CD4-positive, alpha-beta T cell (primary cell): ENCODE measurements at regions not wholly inside any gene's neighbourhood (a gene's known extent, or its start where the extent isn't known, plus 50 kb on each side); places are given as distances from the start of the nearest gene placed in this dataset.

Experiments
- ATAC-seq: fragments of 200-7000 bp; cut with Tn5 transposase; one replicate; pipeline ENCODE4 v1.10.0; 2022; ENCODE audit warnings: mild to moderate bottlenecking; ENCODE audit not compliant: poor library complexity
- CTCF ChIA-PET: fragments of 350-600 bp; sonication (Branson Sonifier 250); formaldehyde crosslinking; loops from one replicate; lab custom pipeline; 2021; ENCODE audit warnings: antibody characterized with exemption, inconsistent platforms; lab: Charles Lee
- POLR2A ChIA-PET: fragments of 350-600 bp; sonication (Branson Sonifier 250); formaldehyde crosslinking; loops from one replicate; lab custom pipeline; 2021; ENCODE audit warnings: antibody characterized with exemption, inconsistent platforms; lab: Charles Lee
- DNase-seq, 14 experiments: peaks; one replicate each; pipeline ENCODE4 v3.0.0-alpha.2; 2013 to 2020; ENCODE audit warnings: mixed read lengths in 2 of 14
- H3K27ac ChIP-seq, 2 donors: one replicate each; pipeline versions ENCODE4 v1.5.1 to v1.7.0; 2013; ENCODE audit warnings: low read length in 2 of 2, low read depth in 1 of 2, mild to moderate bottlenecking in 1 of 2
- H3K27me3 ChIP-seq, 2 experiments: 1 replicate in 1 of 2; 2 replicates in 1 of 2; pipeline versions ENCODE4 v1.6.1 to v1.7.0; 2013; ENCODE audit warnings: low read length in 2 of 2, control low read depth in 1 of 2, mild to moderate bottlenecking in 1 of 2, moderate library complexity in 1 of 2; ENCODE audit not compliant: insufficient read depth in 2 of 2, control insufficient read depth in 1 of 2
- H3K36me3 ChIP-seq: one replicate; pipeline ENCODE4 v1.6.1; 2013; ENCODE audit warnings: low read length, control low read depth; ENCODE audit not compliant: insufficient read depth
- H3K4me1 ChIP-seq: one replicate; pipeline ENCODE4 v1.6.1; 2013; ENCODE audit warnings: low read length, control low read depth; ENCODE audit not compliant: insufficient read depth
- H3K4me3 ChIP-seq: one replicate; pipeline ENCODE4 v1.5.1; 2013; ENCODE audit warnings: mild to moderate bottlenecking, low read length, moderate library complexity
- H3K9me3 ChIP-seq, 2 experiments: 1 replicate in 1 of 2; 2 replicates in 1 of 2; pipeline versions ENCODE4 v1.6.1 to v1.7.0; 2013; ENCODE audit warnings: low read length in 2 of 2, mild to moderate bottlenecking in 2 of 2, control low read depth in 1 of 2, moderate library complexity in 1 of 2; ENCODE audit not compliant: control insufficient read depth in 1 of 2, insufficient read depth in 1 of 2
- H3K27ac Mint-ChIP-seq: one replicate; pipeline ENCODE4 v1.8.0; 2020; ENCODE audit warnings: mixed read lengths
- H3K27me3 Mint-ChIP-seq: one replicate; pipeline ENCODE4 v1.8.0; 2021; ENCODE audit warnings: mixed read lengths
- H3K36me3 Mint-ChIP-seq: one replicate; pipeline ENCODE4 v1.8.0; 2021; ENCODE audit warnings: low read depth, mixed read lengths
- H3K4me1 Mint-ChIP-seq: one replicate; pipeline ENCODE4 v1.8.0; 2021; ENCODE audit warnings: low read depth, mixed read lengths
- H3K4me3 Mint-ChIP-seq: one replicate; pipeline ENCODE4 v1.8.0; 2020; ENCODE audit warnings: mild to moderate bottlenecking, mixed read lengths
- H3K9me3 Mint-ChIP-seq: one replicate; pipeline ENCODE4 v1.8.0; 2020; ENCODE audit warnings: mixed read lengths
- intact Hi-C, 2 experiments: fragments of 100-400 bp; cut with DNase I in 1 of 2; cut with micrococcal nuclease in 1 of 2; formaldehyde crosslinking; loops; one replicate each; pipeline versions ENCODE4 v1.15.1 to v1.9.0; 2023 to 2025; cut with DNase I, micrococcal nuclease
- TF ChIP-seq, protein P1 (sequence below): fragments of 200-600 bp; IDR thresholded peaks from one replicate; pipeline ENCODE4 v1.8.0; 2022; ENCODE audit warnings: antibody characterized with exemption, mild to moderate bottlenecking

DNA sequence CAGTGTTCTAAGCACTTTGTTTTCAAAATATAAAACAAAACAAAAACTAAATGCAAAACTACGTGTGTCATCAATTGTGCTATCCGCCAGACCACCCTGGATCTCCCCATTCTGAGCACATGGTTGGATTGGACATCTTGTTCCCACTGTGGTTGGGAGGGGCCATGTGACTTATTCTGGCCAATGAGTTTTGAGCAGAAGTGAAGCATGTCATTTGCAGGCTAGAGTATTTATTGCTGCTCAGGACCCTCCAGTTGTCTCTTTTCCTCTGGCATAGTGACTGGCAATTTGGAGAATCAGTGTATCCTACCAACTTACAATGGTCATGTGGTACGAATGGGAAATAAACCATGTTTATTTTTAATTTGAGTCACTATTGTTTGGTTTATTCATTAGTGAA lies 70.2 kb upstream of the ST8SIA2 start:
- intact Hi-C loops = no loop called here
- ATAC-seq (no peak), DNase-seq (no peak)
- TF ChIP-seq, protein P1, sequence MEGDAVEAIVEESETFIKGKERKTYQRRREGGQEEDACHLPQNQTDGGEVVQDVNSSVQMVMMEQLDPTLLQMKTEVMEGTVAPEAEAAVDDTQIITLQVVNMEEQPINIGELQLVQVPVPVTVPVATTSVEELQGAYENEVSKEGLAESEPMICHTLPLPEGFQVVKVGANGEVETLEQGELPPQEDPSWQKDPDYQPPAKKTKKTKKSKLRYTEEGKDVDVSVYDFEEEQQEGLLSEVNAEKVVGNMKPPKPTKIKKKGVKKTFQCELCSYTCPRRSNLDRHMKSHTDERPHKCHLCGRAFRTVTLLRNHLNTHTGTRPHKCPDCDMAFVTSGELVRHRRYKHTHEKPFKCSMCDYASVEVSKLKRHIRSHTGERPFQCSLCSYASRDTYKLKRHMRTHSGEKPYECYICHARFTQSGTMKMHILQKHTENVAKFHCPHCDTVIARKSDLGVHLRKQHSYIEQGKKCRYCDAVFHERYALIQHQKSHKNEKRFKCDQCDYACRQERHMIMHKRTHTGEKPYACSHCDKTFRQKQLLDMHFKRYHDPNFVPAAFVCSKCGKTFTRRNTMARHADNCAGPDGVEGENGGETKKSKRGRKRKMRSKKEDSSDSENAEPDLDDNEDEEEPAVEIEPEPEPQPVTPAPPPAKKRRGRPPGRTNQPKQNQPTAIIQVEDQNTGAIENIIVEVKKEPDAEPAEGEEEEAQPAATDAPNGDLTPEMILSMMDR = no peak
- Histone ChIP-seq H3K27me3 (peaks cover 0 to 4% of the 10 kb centered on the region in 2 experiments), H3K4me3 (no peak overlapping the region), H3K36me3 (no peaks in the 10 kb centered on the region), H3K9me3 (no peaks in the 10 kb centered on the region), H3K27ac (no peak overlapping the region), H3K4me1 (no peaks in the 10 kb centered on the region)
- Mint-ChIP-seq H3K9me3 (no peaks in the 10 kb centered on the region), H3K4me1 (no peaks in the 10 kb centered on the region), H3K27me3 (peaks cover 23% of the 10 kb centered on the region), H3K27ac (no peak overlapping the region), H3K36me3 (no peaks in the 10 kb centered on the region), H3K4me3 (no peak overlapping the region)
- POLR2A ChIA-PET = no interaction called here
- CTCF ChIA-PET = no interaction called here

GRCh38 chr15:92324101-92324963 lies 69.3 kb upstream of the ST8SIA2 start:
- H3K36me3 ChIP-seq = no peaks in the 10 kb centered on the region

DNA sequence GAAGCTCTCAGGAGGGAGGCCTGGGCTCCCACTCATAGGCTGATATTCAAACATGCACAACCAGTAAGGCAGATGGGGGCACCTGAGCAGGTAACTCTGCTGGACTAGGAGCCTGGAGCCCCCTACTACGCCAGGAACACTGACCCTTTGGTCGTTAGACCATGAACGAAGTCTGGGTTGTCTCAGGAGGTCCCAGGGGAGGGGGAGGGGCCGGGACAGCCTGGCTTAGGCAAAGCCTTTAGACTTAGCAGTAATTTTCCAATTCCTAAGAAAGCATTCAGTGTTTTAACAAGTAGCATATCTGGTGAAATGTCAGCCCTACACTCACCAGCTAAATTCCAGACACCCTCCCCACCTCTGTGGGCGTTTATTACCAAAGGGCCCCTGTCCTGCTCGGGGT lies 67.4 kb upstream of the ST8SIA2 start:
- H3K4me1 ChIP-seq = no peaks in the 10 kb centered on the region
- ATAC-seq (no peak), DNase-seq (no peak)
- Mint-ChIP-seq H3K9me3 (no peaks in the 10 kb centered on the region), H3K4me3 (no peak overlapping the region), H3K36me3 (no peaks in the 10 kb centered on the region), H3K4me1 (no peaks in the 10 kb centered on the region), H3K27me3 (peaks cover 15% of the 10 kb centered on the region), H3K27ac (no peak overlapping the region)
- POLR2A ChIA-PET = no interaction called here
- TF ChIP-seq, protein P1 = no peak
- intact Hi-C loops = no loop called here
- H3K27me3 ChIP-seq = peaks cover 0 to 4% of the 10 kb centered on the region in 2 experiments
- no peak overlapping the region for H3K27ac ChIP-seq
- H3K9me3 ChIP-seq = no peaks in the 10 kb centered on the region
- no peaks in the 10 kb centered on the region for H3K36me3 ChIP-seq
- CTCF ChIA-PET = no interaction called here
- no peak overlapping the region for H3K4me3 ChIP-seq

More at GRCh38 chr15:92324101-92324963, 69.3 kb upstream of the ST8SIA2 start:
- Mint-ChIP-seq H3K27ac (no peak overlapping the region), H3K36me3 (no peaks in the 10 kb centered on the region), H3K27me3 (peaks cover 23% of the 10 kb centered on the region), H3K4me3 (no peak overlapping the region), H3K4me1 (no peaks in the 10 kb centered on the region), H3K9me3 (no peaks in the 10 kb centered on the region)
- ChIA-PET POLR2A (no interaction called here), CTCF (no interaction called here)
- no peak overlapping the region for H3K4me3 ChIP-seq
- no peak for DNase-seq
- no peak overlapping the region for H3K27ac ChIP-seq
- no peaks in the 10 kb centered on the region for H3K4me1 ChIP-seq
- intact Hi-C loops = no loop called here
- H3K27me3 ChIP-seq = peaks cover 0 to 4% of the 10 kb centered on the region in 2 experiments
- ATAC-seq = no peak
- no peaks in the 10 kb centered on the region for H3K9me3 ChIP-seq
- TF ChIP-seq, protein P1 = no peak
